H1 (cell line): ENCODE measurements at regions not wholly inside any gene's neighbourhood (a gene's known extent, or its start where the extent isn't known, plus 50 kb on each side); places are given as distances from the start of the nearest gene placed in this dataset.

Experiments
- CTCF ChIA-PET: fragments of 300-600 bp; sonication (Branson Sonifier 250); formaldehyde crosslinking; loops from one replicate; lab custom pipeline; 2021; ENCODE audit not compliant: partially characterized antibody; lab: Charles Lee
- POLR2A ChIA-PET: fragments of 300-600 bp; sonication (Branson Sonifier 250); formaldehyde crosslinking; loops from one replicate; lab custom pipeline; 2021; ENCODE audit warnings: inconsistent platforms; ENCODE audit not compliant: partially characterized antibody; lab: Charles Lee
- DNase-seq, 2 experiments: peaks; one replicate each; pipeline versions ENCODE4 v3.0.0 to v3.0.0-alpha.2; 2010 to 2022; ENCODE audit warnings: low spot score in 2 of 2, low read depth in 1 of 2, mixed read lengths in 1 of 2
- FAIRE-seq: peaks from 2 replicates; lab custom pipeline; 2011; peaks lifted over from hg19 to GRCh38; lab: Jason Lieb, UNC
- H2AFZ ChIP-seq: 2 replicates; pipeline ENCODE4 v1.8.1; 2012; ENCODE audit warnings: low read length, inconsistent platforms
- H2AK5ac ChIP-seq: 2 replicates; pipeline ENCODE4 v1.6.1; 2013; ENCODE audit warnings: low read depth, low read length
- H2BK120ac ChIP-seq: replicated peaks from 2 replicates; pipeline ENCODE3; 2013; ENCODE audit warnings: low read depth, low read length, inconsistent platforms
- H2BK12ac ChIP-seq: 2 replicates; pipeline ENCODE4 v1.6.1; 2013; ENCODE audit warnings: low read depth, low read length
- H2BK15ac ChIP-seq: 2 replicates; pipeline ENCODE4 v1.6.1; 2013; ENCODE audit warnings: low read length
- H2BK20ac ChIP-seq: 2 replicates; pipeline ENCODE4 v1.6.1; 2013; ENCODE audit warnings: low read length
- H2BK5ac ChIP-seq: 2 replicates; pipeline ENCODE4 v1.6.1; 2013; ENCODE audit warnings: low read depth, low read length
- H3K14ac ChIP-seq: 2 replicates; pipeline ENCODE4 v1.6.1; 2013; ENCODE audit warnings: inconsistent platforms; ENCODE audit not compliant: insufficient read length
- H3K18ac ChIP-seq: 2 replicates; pipeline ENCODE4 v1.6.1; 2013; ENCODE audit warnings: low read length; ENCODE audit errors: extremely low read depth
- H3K23ac ChIP-seq: 2 replicates; pipeline ENCODE4 v1.6.1; 2013; ENCODE audit warnings: inconsistent platforms; ENCODE audit not compliant: insufficient read length
- H3K23me2 ChIP-seq: 2 replicates; pipeline ENCODE4 v1.6.1; 2013; ENCODE audit warnings: low read depth, low read length
- H3K27ac ChIP-seq: 2 replicates; pipeline ENCODE4 v1.6.1; 2011; ENCODE audit warnings: low read depth, low read length, inconsistent platforms
- H3K27me3 ChIP-seq, 4 experiments: replicated peaks in 1 of 4; 1 replicate in 1 of 4; 2 replicates in 3 of 4; pipeline versions ENCODE4 v1.6.1 to v1.8.1; 2011 to 2013; ENCODE audit warnings: low read length in 3 of 4, mild to moderate bottlenecking in 3 of 4, inconsistent platforms in 2 of 4, mixed read lengths in 2 of 4, moderate library complexity in 1 of 4; ENCODE audit not compliant: control insufficient read depth in 3 of 4, insufficient read depth in 3 of 4; ENCODE audit errors: extremely low read depth in 1 of 4
- H3K36me3 ChIP-seq, 4 experiments: 2 replicates each; pipeline versions ENCODE4 v1.6.1 to v1.8.1; 2011 to 2013; ENCODE audit warnings: mild to moderate bottlenecking in 4 of 4, low read length in 3 of 4, moderate library complexity in 2 of 4, control low read depth in 1 of 4, inconsistent platforms in 1 of 4; ENCODE audit not compliant: insufficient read depth in 4 of 4, control insufficient read depth in 2 of 4
- H3K4ac ChIP-seq: replicated peaks from 2 replicates; pipeline ENCODE3; 2013; ENCODE audit warnings: low read length, low read depth, mixed read lengths, inconsistent platforms; ENCODE audit not compliant: insufficient read length
- H3K4me1 ChIP-seq, 4 experiments: replicated peaks in 1 of 4; 1 replicate in 1 of 4; 2 replicates in 3 of 4; pipeline versions ENCODE4 v1.6.1 to v1.8.1; 2011 to 2013; ENCODE audit warnings: low read length in 3 of 4, inconsistent platforms in 2 of 4, mixed read lengths in 1 of 4; ENCODE audit not compliant: insufficient read depth in 4 of 4, control insufficient read depth in 3 of 4
- H3K4me2 ChIP-seq, 2 experiments: 2 replicates each; pipeline versions ENCODE4 v1.6.1 to v1.8.1; 2011 to 2013; ENCODE audit warnings: low read depth in 2 of 2, low read length in 2 of 2, control low read depth in 1 of 2, inconsistent platforms in 1 of 2, mild to moderate bottlenecking in 1 of 2; ENCODE audit not compliant: insufficient read depth in 1 of 2
- H3K4me3 ChIP-seq, 4 experiments: fragments of 200-600, 300-600 bp in 1 of 4; sonication (generic), shearing (Covaris generic), sonication (Bioruptor Twin) in 1 of 4; 2 replicates each; pipeline versions ENCODE4 v1.5.1 to v1.8.1; 2011 to 2016; ENCODE audit warnings: low read length in 4 of 4, low read depth in 3 of 4, control low read depth in 2 of 4, inconsistent platforms in 2 of 4, mild to moderate bottlenecking in 2 of 4, mixed read lengths in 1 of 4, moderate library complexity in 1 of 4; ENCODE audit not compliant: insufficient read depth in 2 of 4; ENCODE audit errors: extremely low read depth in 1 of 4
- H3K56ac ChIP-seq: replicated peaks from 2 replicates; pipeline ENCODE3; 2013; ENCODE audit warnings: low read depth, mild to moderate bottlenecking, mixed read lengths, low read length, inconsistent platforms; ENCODE audit not compliant: insufficient read length
- H3K79me1 ChIP-seq: 2 replicates; pipeline ENCODE4 v1.6.1; 2013; ENCODE audit warnings: low read depth, low read length, control low read depth
- H3K79me2 ChIP-seq, 2 experiments: 2 replicates each; pipeline versions ENCODE4 v1.6.1 to v1.8.1; 2012 to 2013; ENCODE audit warnings: low read length in 2 of 2, mild to moderate bottlenecking in 2 of 2, inconsistent platforms in 1 of 2; ENCODE audit not compliant: insufficient read depth in 2 of 2, control insufficient read depth in 1 of 2
- H3K9ac ChIP-seq, 4 experiments: replicated peaks in 1 of 4; 1 replicate in 1 of 4; 2 replicates in 3 of 4; pipeline versions ENCODE4 v1.6.1 to v1.8.1; 2011 to 2013; ENCODE audit warnings: low read depth in 3 of 4, low read length in 3 of 4, control low read depth in 2 of 4, mild to moderate bottlenecking in 2 of 4, moderate library complexity in 2 of 4, inconsistent platforms in 1 of 4; ENCODE audit errors: extremely low read depth in 1 of 4
- H3K9me3 ChIP-seq, 2 experiments: 2 replicates each; pipeline versions ENCODE4 v1.6.1 to v1.8.1; 2012 to 2013; ENCODE audit warnings: mild to moderate bottlenecking in 2 of 2, moderate library complexity in 2 of 2, control low read depth in 1 of 2, inconsistent platforms in 1 of 2, low read depth in 1 of 2, low read length in 1 of 2, mixed read lengths in 1 of 2; ENCODE audit not compliant: insufficient read depth in 2 of 2
- H4K20me1 ChIP-seq, 2 experiments: replicated peaks in 1 of 2; 2 replicates each; pipeline versions ENCODE3 to v1.8.1; 2011 to 2013; ENCODE audit warnings: inconsistent platforms in 2 of 2, low read length in 2 of 2, mild to moderate bottlenecking in 1 of 2; ENCODE audit not compliant: insufficient read depth in 2 of 2, control insufficient read depth in 1 of 2
- H4K5ac ChIP-seq: 2 replicates; pipeline ENCODE4 v1.6.1; 2013; ENCODE audit warnings: low read length, low read depth, mixed read lengths, inconsistent platforms; ENCODE audit not compliant: insufficient read length
- H4K8ac ChIP-seq: 2 replicates; pipeline ENCODE4 v1.8.0; 2013; ENCODE audit warnings: mild to moderate bottlenecking, moderate library complexity, low read length, inconsistent platforms; ENCODE audit not compliant: insufficient read depth; ENCODE audit errors: extremely low read depth
- H4K91ac ChIP-seq: replicated peaks from 2 replicates; pipeline ENCODE3; 2013; ENCODE audit warnings: low read length, mixed read lengths, inconsistent platforms; ENCODE audit not compliant: insufficient read length
- MAFK ChIP-seq: IDR thresholded peaks from 2 replicates; pipeline ENCODE4 v1.6.1; 2012; ENCODE audit warnings: low read depth, mild to moderate bottlenecking, improper control_type of control experiment, low read length
- SP1 ChIP-seq: IDR thresholded peaks from 2 replicates; pipeline ENCODE4 v1.6.1; 2011; ENCODE audit warnings: low read depth, low read length
- WGBS, 2 experiments: shearing (Covaris generic) in 1 of 2; methylation state at CpG; one replicate each; pipeline versions ENCODE4 v1.1.6 to v1.1.7; 2013 to 2015; ENCODE audit warnings: low lambda C conversion rate in 2 of 2, mixed read lengths in 2 of 2, inconsistent platforms in 1 of 2, low coverage in 1 of 2, missing lambda C conversion rate in 1 of 2; ENCODE audit not compliant: insufficient replicate concordance in 2 of 2, insufficient coverage in 1 of 2, insufficient read length in 1 of 2; ENCODE audit errors: extremely low coverage in 1 of 2, missing lambda C conversion rate in 1 of 2; 5-methylcytosine and 5-hydroxymethylcytosine counted together

DNA sequence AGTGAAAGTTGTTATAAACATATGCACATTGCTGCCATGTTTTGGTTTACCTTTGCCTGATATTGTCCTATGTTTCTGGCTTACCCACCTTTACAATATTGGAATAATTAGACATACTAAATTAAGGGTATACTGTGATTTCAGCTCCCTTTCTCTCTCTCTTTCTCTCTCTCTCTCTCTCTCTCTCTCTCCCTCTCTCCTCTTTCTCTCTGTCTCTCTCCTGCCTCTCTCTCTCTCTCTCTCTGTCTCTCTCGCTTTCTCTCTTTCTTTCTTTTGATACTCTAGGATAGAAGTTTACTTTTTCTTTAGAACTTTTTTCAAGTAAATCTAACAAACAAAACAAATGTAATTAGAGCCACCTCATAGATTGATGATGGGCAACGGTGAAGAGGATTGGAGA, 239.6 kb downstream of the TMEM161B start:
- Histone ChIP-seq H3K4me2 (no peak overlapping the region), H3K18ac (no peak overlapping the region), H3K79me1 (no peaks in the 10 kb centered on the region), H3K9me3 (no peaks in the 10 kb centered on the region), H3K4me1 (no peaks in the 10 kb centered on the region), H4K20me1 (no peaks in the 10 kb centered on the region), H2BK12ac (no peak overlapping the region), H2AK5ac (no peak overlapping the region), H4K91ac (no peak overlapping the region), H2BK5ac (no peak overlapping the region), H3K79me2 (no peaks in the 10 kb centered on the region), H4K8ac (no peak overlapping the region), H3K27me3 (no peaks in the 10 kb centered on the region), H2BK15ac (no peak overlapping the region), H3K56ac (no peak overlapping the region), H2AFZ (no peak overlapping the region), H3K9ac (no peak overlapping the region), H4K5ac (no peak overlapping the region), H3K4me3 (no peak overlapping the region), H3K4ac (no peak overlapping the region)
- CTCF ChIA-PET, result no interaction called here
- DNase-seq (no peak), FAIRE-seq (no peak)
- WGBS, 2 experiments, result 63% methylated on average over 2 of the region's 2 CpGs; no CpG with 5 or more reads in 1 of the 2 experiments
- TF ChIP-seq MAFK, result no peak
- TF ChIP-seq SP1, result no peak
- TF ChIP-seq, all 59 proteins: peak for 0
- no peak overlapping the region for H2BK120ac ChIP-seq
- no peak overlapping the region for H3K14ac ChIP-seq
- no peaks in the 10 kb centered on the region for H3K36me3 ChIP-seq
- no peak overlapping the region for H3K27ac ChIP-seq
- H3K23ac ChIP-seq, result no peak overlapping the region
- POLR2A ChIA-PET, result no interaction called here
- no peak overlapping the region for H2BK20ac ChIP-seq
- H3K23me2 ChIP-seq, result no peaks in the 10 kb centered on the region
